Gastrocnemius medialis (tissue), 4 donors: ENCODE measurements at regions not wholly inside any gene's neighbourhood (a gene's known extent, or its start where the extent isn't known, plus 50 kb on each side); places are given as distances from the start of the nearest gene placed in this dataset.

Experiments
- ATAC-seq, 2 donors: fragments of 150-250 bp; one replicate each; pipeline ENCODE4 v1.9.1; 2016
- DNase-seq, 2 donors: peaks; one replicate each; pipeline ENCODE4 v3.0.0-alpha.2; 2019
- H3K27ac ChIP-seq, 4 donors: fragments of 200-600 bp; sonication (generic); 1 replicate in 1 of 4; 2 replicates in 3 of 4; pipeline ENCODE4 v1.5.1; 2016 to 2018; ENCODE audit warnings: mild to moderate bottlenecking in 2 of 4, moderate library complexity in 1 of 4
- H3K27me3 ChIP-seq, 3 donors: fragments of 200-600 bp; sonication (generic) in 2 of 3; 1 replicate in 1 of 3; 2 replicates in 2 of 3; pipeline versions ENCODE4 v1.5.1 to v1.6.0; 2016 to 2019; ENCODE audit warnings: mild to moderate bottlenecking in 1 of 3, moderate library complexity in 1 of 3
- H3K36me3 ChIP-seq, 2 donors: fragments of 200-600 bp; sonication (generic) in 1 of 2; one replicate each; pipeline ENCODE4 v1.5.1; 2017 to 2018
- H3K4me1 ChIP-seq, 2 donors: fragments of 200-600 bp; sonication (generic) in 1 of 2; one replicate each; pipeline ENCODE4 v1.5.1; 2016 to 2017; ENCODE audit warnings: mild to moderate bottlenecking in 2 of 2
- H3K4me3 ChIP-seq, 4 donors: fragments of 200-600 bp; sonication (generic) in 3 of 4; 1 replicate in 1 of 4; 2 replicates in 3 of 4; pipeline ENCODE4 v1.5.1; 2016 to 2019; ENCODE audit warnings: mild to moderate bottlenecking in 2 of 4
- H3K9me3 ChIP-seq, 3 donors: fragments of 200-600 bp; sonication (generic) in 2 of 3; 1 replicate in 1 of 3; 2 replicates in 2 of 3; pipeline ENCODE4 v1.5.1; 2016 to 2019
- CTCF ChIP-seq, 5 experiments: fragments of 450-650 bp in 3 of 5; fragments of 200-600 bp in 2 of 5; sonication (generic) in 2 of 5; IDR thresholded peaks in 4 of 5; conservative IDR thresholded peaks in 1 of 5; 1 replicate in 4 of 5; 2 replicates in 1 of 5; pipeline ENCODE4 v1.5.1; 2016 to 2019; ENCODE audit warnings: antibody characterized with exemption in 5 of 5, mild to moderate bottlenecking in 3 of 5, moderate library complexity in 3 of 5
- POLR2A ChIP-seq, 2 donors: fragments of 450-650 bp; IDR thresholded peaks; one replicate each; pipeline ENCODE4 v1.6.1; 2017; ENCODE audit warnings: antibody characterized with exemption in 2 of 2, mild to moderate bottlenecking in 2 of 2, moderate library complexity in 2 of 2
- in situ Hi-C, 4 donors: fragments of 200-750 bp; cut with MboI; loops; one replicate each; pipeline versions ENCODE4 v1.15.0 to v1.8.0; 2017; ENCODE audit warnings: low sequenced_read_pairs in 4 of 4
- intact Hi-C: fragments of 100-400 bp; cut with DNase I; formaldehyde crosslinking; loops from one replicate; pipeline ENCODE4 v1.15.1; 2023; ENCODE audit warnings: low total_unique reads

GRCh38 chr4:57865264-57865663, 755.1 kb upstream of the IGFBP7 start:
- H3K27me3 ChIP-seq: no peaks in the 10 kb centered on the region
- no peak for ATAC-seq
- H3K9me3 ChIP-seq: no peaks in the 10 kb centered on the region
- no peaks in the 10 kb centered on the region for H3K4me1 ChIP-seq
- H3K36me3 ChIP-seq: no peaks in the 10 kb centered on the region
- no peak overlapping the region for H3K27ac ChIP-seq
- intact Hi-C loops (no loop called here), in situ Hi-C loops (no loop called here)
- no peak for DNase-seq
- H3K4me3 ChIP-seq: no peak overlapping the region
- TF ChIP-seq POLR2A (IDR thresholded peaks at IDR 0.05): no peak
- no peak for TF ChIP-seq CTCF (IDR thresholded peaks at IDR 0.05 in 4 of 5, conservative IDR thresholded peaks at IDR 0.05 in 1 of 5)

- H3K4me1 ChIP-seq: no peaks in the 10 kb centered on the region
- H3K27ac ChIP-seq: no peak overlapping the region
- H3K27me3 ChIP-seq: no peaks in the 10 kb centered on the region
- ATAC-seq: no peak
- no peak for TF ChIP-seq POLR2A (IDR thresholded peaks at IDR 0.05)
- no peak for TF ChIP-seq CTCF (IDR thresholded peaks at IDR 0.05 in 4 of 5, conservative IDR thresholded peaks at IDR 0.05 in 1 of 5)
- intact Hi-C loops: no loop called here
- H3K9me3 ChIP-seq: no peaks in the 10 kb centered on the region
- H3K4me3 ChIP-seq: peak overlapping the region in 2 of 4 donors; percentile 14 to 48
- no peaks in the 10 kb centered on the region for H3K36me3 ChIP-seq
- DNase-seq: no peak
- in situ Hi-C loops: no loop called here
Observed at GRCh38 chr4:57854748-57855147, 744.6 kb upstream of the IGFBP7 start.

- H3K4me3 ChIP-seq: no peak overlapping the region
- no peaks in the 10 kb centered on the region for H3K27me3 ChIP-seq
- H3K9me3 ChIP-seq: no peaks in the 10 kb centered on the region
- H3K4me1 ChIP-seq: no peaks in the 10 kb centered on the region
- TF ChIP-seq CTCF (IDR thresholded peaks at IDR 0.05 in 4 of 5, conservative IDR thresholded peaks at IDR 0.05 in 1 of 5) (no peak), POLR2A (IDR thresholded peaks at IDR 0.05) (no peak)
- intact Hi-C loops (no loop called here), in situ Hi-C loops (no loop called here)
- H3K36me3 ChIP-seq: no peaks in the 10 kb centered on the region
- no peak overlapping the region for H3K27ac ChIP-seq
- ATAC-seq (no peak), DNase-seq (no peak)
Observed at GRCh38 chr4:57850141-57850540, 740.0 kb upstream of the IGFBP7 start.

- no peak for ATAC-seq
- Histone ChIP-seq H3K27me3 (no peaks in the 10 kb centered on the region), H3K4me1 (no peaks in the 10 kb centered on the region), H3K4me3 (no peak overlapping the region), H3K9me3 (no peaks in the 10 kb centered on the region), H3K36me3 (no peaks in the 10 kb centered on the region), H3K27ac (no peak overlapping the region)
- no peak for DNase-seq
- in situ Hi-C loops (no loop called here), intact Hi-C loops (no loop called here)
- TF ChIP-seq CTCF (IDR thresholded peaks at IDR 0.05 in 4 of 5, conservative IDR thresholded peaks at IDR 0.05 in 1 of 5) (no peak), POLR2A (IDR thresholded peaks at IDR 0.05) (no peak)
Observed at GRCh38 chr4:57832083-57832482, 721.9 kb upstream of the IGFBP7 start.

GRCh38 chr4:57789666-57790065, 679.5 kb upstream of the IGFBP7 start:
- H3K36me3 ChIP-seq: no peaks in the 10 kb centered on the region
- no peaks in the 10 kb centered on the region for H3K27me3 ChIP-seq
- H3K27ac ChIP-seq: no peak overlapping the region
- ATAC-seq: no peak
- intact Hi-C loops: no loop called here
- H3K9me3 ChIP-seq: no peaks in the 10 kb centered on the region
- in situ Hi-C loops: no loop called here
- H3K4me1 ChIP-seq: no peaks in the 10 kb centered on the region
- H3K4me3 ChIP-seq: no peak overlapping the region
- TF ChIP-seq CTCF (IDR thresholded peaks at IDR 0.05 in 4 of 5, conservative IDR thresholded peaks at IDR 0.05 in 1 of 5) (no peak), POLR2A (IDR thresholded peaks at IDR 0.05) (no peak)
- DNase-seq: no peak
